ENCODE measurements at regions not wholly inside any gene's neighbourhood (a gene's known extent, or its start where the extent isn't known, plus 50 kb on each side); places are given as distances from the start of the nearest gene placed in this dataset.

- TF ChIP-seq FOXA1 (IDR thresholded peaks at IDR 0.05) (no peak), ZNF384 (IDR thresholded peaks at IDR 0.05) (no peak), FOXK2 (IDR thresholded peaks at IDR 0.05) (no peak), ELF4 (IDR thresholded peaks at IDR 0.05) (no peak), FOXM1 (IDR thresholded peaks at IDR 0.05; ENCODE audit: borderline replicate concordance) (no peak), TARDBP (IDR thresholded peaks at IDR 0.05) (no peak), SUZ12 (IDR thresholded peaks at IDR 0.05) (no peak), ARNT (IDR thresholded peaks at IDR 0.05) (no peak), LEF1 (IDR thresholded peaks at IDR 0.05; ENCODE audit: borderline replicate concordance) (no peak), CTBP1 (IDR thresholded peaks at IDR 0.05; ENCODE audit: borderline replicate concordance) (no peak)
These were observed 195.7 kb downstream of the ZIC4 start for GRCh38 chr3:147210676-147211075.

Measured in HEK293T (cell line).